ENCODE measurements at regions not wholly inside any gene's neighbourhood (a gene's known extent, or its start where the extent isn't known, plus 50 kb on each side); places are given as distances from the start of the nearest gene placed in this dataset.

- TF ChIP-seq, protein P1, sequence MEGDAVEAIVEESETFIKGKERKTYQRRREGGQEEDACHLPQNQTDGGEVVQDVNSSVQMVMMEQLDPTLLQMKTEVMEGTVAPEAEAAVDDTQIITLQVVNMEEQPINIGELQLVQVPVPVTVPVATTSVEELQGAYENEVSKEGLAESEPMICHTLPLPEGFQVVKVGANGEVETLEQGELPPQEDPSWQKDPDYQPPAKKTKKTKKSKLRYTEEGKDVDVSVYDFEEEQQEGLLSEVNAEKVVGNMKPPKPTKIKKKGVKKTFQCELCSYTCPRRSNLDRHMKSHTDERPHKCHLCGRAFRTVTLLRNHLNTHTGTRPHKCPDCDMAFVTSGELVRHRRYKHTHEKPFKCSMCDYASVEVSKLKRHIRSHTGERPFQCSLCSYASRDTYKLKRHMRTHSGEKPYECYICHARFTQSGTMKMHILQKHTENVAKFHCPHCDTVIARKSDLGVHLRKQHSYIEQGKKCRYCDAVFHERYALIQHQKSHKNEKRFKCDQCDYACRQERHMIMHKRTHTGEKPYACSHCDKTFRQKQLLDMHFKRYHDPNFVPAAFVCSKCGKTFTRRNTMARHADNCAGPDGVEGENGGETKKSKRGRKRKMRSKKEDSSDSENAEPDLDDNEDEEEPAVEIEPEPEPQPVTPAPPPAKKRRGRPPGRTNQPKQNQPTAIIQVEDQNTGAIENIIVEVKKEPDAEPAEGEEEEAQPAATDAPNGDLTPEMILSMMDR (conservative IDR thresholded peaks at IDR 0.05; ENCODE audit: low read depth, low read length), result no peak
- TF ChIP-seq RAD21 (IDR thresholded peaks at IDR 0.05; ENCODE audit: low read length) (no peak), MAFK (IDR thresholded peaks at IDR 0.05; ENCODE audit: low read depth, low read length) (no peak), POLR2A (IDR thresholded peaks at IDR 0.05; ENCODE audit: low read depth, low read length) (no peak), SMC3 (IDR thresholded peaks at IDR 0.05; ENCODE audit: low read depth, low read length) (no peak)
These were observed 111.4 kb upstream of the LRRTM4 start for GRCh38 chr2:77633601-77634000.

All from IMR-90 (cell line).